ENCODE measurements at regions not wholly inside any gene's neighbourhood (a gene's known extent, or its start where the extent isn't known, plus 50 kb on each side); places are given as distances from the start of the nearest gene placed in this dataset.

DNA sequence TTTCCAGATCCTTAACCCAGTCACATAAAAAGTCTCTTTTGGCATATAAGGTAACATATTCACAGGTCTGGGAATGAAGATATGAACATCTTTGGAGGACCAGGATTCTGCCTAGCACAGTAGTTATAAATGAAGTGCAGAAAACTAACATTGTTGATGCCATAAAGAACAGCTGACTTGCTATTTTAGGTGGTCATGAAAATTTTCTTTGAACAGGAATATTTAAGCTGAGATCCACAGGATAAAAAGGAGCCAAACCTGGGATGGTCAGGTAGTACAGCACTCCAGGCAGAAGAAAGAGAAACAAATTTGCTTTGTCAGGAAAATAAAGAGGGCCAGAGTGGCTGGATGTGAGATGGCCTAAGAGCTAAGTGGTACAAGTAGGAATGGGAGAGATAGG, 80.0 kb downstream of the CENPW start:
- no peak for DNase-seq

DNA sequence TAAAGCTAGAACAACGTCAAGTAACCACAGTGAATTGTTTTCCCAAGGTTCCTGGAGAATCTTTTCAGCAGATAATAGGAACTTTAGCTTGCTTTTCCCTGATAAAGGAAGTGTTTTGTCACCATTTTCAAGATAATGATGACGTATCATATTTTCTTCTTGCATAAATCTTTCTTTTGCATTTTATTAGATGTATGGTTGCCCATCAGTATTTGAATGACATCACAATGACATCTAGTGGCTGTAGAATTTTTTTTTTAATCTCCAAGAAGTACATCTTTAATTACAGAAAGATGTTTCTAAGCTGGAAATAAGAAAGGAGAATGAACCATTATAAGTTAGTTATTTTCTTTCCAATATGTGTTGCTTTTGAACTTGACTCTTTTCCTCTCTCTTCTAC, 83.0 kb downstream of the CENPW start:
- no peak for DNase-seq

DNA sequence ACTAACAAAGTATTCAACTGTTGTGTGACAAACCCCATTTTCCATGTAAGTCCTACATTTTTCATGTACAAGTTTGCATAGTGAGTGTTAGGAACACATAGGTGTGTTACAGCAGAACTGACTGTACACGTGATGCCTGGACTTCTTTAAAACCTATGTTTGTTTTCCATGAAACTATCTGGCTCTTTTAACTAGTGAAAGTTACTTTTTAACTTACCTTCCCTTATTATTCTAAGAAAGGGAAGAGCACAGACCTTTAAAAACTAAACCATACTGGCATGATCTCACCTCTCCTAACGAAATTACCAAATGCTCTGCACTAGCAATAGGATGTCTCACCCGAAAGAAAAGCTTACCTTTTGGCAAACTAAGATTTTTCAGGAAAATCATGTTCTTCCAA, 87.8 kb downstream of the CENPW start:
- DNase-seq, result no peak

DNA sequence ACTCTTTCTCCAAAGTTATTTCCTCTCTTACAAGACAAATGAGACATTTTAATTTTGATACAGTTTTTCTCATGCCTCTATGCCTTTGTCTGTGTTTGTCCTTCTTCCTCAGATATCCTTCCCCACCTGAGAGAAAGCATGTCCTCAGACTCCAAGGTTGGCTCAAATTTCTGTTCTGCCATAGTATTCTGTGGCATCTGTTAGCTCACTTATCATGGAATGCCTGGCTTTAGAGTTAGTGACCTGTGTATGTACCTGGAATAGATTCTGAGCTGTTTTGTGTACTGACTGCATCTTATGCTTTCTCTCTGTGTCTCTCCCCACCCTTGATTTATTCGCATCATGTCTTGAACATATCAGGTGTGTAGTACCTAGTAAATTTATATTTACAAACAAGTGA, 90.0 kb downstream of the CENPW start:
- DNase-seq, result no peak

DNA sequence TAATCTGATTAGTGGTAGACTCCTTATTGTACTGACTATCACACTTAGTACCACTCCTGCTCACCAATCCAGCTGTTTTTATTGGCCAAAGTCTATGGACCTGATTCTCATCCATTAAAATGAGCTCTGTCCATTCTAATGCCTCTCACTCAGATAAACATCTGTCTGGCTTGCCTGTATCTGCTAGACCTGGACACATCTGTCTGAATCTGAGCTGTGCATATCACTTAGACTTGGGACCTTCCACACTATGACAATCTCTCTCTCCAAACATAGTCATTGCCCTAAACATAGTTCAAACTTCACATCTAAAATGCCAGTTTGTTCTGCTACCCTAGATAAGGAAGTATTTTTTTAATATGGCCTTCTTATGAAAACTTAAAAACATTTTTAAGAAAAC, 92.6 kb downstream of the CENPW start:
- DNase-seq, result no peak

DNA sequence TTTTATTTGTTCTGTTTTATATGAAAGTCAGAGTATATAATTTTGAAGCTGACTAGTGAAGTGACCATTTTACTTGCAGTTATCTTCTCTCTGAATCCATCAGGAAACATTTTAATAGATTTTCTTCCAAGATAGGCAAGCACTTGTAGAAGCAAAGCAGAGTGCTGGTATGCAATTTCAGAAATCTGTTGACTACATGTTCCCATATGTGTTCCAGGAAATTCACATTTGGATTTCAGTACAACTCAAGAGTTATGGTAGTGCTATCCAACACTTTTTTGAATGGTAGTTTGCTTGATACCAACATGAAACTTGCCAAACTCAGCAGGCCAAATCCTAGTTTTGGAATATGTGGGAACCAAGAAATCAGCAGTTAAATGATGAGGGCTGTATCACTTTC, 94.0 kb downstream of the CENPW start:
- DNase-seq, result no peak

DNA sequence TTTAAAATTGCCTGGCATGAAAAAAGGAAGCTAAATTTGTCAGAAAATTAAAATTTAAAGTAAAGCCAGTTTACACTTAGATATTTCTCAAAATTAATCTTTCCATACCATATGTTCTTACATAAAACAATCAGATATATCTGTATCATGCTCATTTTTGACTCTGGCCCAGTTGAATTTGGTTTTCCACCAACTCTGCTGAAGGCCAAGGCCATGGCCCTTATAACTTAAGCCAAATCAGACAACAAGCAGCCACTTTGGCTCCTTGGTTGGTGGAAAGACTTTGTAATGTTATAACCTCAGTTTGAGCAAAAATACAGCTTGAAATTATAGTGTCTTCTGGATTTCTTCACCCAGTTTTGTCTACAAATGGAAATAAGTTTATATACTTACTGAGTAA, 97.3 kb downstream of the CENPW start:
- DNase-seq, result no peak

DNA sequence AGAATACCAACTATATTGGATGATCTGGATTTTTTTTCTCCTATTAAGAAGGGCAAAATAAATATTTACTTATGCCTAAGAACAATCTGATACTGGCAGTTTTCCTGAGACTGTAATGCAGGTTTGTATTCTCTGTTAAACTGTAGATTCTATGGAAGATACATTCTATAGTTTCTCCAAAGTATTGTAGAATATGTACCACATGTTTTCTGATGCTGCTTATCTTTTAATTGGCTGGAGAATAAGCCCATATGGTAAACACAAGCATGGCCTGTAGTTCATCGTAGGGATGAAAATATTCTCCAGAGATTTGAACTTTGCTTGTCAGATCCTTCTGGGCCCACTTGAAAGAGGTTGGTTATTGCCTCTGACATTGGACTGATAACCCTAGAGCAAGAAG, 99.1 kb downstream of the CENPW start:
- DNase-seq, result no peak

DNA sequence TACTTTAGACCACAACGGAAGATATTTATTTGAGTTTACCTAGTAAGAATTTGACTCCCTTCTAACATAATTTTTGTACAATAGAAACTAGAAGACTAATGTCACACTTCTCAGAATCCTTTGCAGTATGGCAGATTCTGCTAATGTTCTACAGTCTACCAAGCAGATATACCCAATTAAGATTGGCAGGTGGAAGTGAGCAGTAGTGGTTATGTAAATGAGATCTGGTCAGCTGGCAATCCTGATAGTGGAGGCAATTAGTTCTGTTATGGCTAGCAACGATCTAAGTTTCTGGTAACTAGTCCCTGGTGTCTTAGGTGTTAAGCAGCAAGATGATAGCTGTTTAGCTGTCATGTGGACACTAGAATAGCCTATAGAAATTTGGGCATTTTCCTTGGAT, 101.0 kb downstream of the CENPW start:
- DNase-seq, result no peak

DNA sequence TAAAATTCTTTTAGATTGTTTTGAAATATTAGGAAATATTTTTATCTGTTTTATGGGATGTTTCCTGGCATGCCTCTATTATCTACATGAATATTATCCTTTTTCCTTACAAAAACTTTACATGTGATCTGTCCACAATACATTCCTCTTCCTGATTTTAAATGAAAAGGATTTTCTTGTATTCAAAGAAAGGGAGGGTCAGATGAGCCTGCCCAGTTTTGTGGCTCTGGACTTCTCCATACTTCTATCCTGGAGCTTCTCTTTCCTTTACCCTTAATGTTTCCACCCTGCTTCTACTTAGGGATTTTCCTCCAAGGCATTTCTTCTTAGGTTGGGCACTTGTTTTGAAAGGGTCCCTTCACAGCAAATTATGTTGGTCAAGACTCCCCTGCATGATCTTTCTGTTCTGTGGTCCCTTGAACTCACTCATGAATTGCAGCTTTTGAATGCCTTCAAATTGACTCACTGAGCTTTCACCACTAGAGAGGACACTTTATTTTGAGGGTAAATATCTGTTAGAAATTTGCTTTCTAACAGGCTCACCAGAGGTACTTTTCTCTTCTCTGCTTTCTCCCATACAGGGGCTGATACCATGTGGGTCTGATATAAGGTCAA, 104.9 kb downstream of the CENPW start:
- DNase-seq, result no peak

DNA sequence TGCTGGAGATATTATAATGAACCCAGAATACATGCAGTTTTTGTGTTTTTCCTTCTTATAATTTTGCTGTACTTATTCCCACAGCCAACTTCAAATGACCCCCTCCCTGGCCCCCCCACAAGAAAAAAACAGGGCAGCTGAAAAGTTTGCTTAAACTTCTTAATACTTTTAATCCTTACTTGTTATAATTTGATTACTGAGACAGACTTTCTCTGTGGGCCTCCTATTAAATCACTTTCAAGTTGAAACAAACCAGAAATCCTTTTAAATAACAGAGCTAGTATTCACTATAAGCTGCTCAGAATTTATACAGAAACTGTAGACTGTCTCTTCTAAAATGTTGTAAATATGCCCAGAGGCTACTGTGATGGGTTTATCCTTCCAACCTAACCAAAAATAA, 106.3 kb downstream of the CENPW start:
- no peak for DNase-seq

DNA sequence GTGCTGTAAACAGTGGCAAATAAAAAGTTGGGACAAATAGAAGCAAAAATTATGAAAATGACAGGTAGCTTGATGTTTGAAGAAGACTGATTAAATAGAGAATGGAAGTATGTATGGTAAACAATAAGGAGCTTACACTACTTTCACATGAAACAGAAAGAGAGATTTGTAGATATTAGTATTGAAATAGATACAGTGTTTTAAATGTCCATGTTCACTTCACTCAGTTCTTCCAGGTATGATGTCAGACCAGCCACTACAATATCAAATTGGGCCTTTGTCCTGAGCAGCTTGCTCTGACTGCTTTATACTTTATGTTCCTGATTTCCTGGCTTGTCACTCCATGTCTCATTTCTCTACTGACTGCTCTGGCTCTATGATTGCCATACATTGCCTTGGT, 107.5 kb downstream of the CENPW start:
- DNase-seq, result no peak

DNA sequence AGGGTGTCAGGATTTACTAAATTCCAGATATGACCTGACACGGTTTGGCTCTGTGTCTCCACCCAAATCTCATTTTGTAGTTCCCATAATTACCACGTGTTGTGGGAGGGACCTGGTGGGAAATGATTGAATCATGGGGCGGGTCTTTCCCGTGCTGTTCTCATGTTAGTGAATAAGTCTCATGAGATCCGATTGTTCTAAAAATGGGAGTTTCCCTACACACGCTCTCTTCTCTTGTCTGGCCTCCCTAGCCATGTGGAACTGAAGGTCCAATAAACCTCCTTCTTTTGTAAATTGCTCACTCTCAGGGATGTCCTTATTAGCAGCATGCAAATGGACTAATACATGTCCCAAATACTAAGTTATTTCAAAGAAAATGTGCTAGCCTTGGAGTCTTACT, 121.1 kb downstream of the CENPW start:
- no peak for DNase-seq

DNA sequence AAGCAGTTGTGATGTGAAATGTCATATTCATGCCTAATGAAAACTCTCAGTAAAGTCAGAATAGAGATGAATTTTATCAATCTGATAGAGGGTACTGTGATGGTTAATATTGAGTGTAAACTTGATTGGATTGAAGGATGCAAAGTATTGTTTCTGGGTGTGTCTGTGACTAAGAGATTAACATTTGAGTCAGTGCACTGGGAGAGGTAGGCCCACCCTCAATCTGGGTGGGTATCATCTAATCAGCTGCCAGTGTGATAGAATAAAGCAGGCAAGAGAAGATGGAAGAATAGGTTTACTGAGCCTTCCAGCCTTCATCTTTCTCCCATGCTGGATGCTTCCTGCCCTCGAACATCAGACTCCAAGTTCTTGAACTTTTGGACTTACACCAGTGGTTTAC, 124.3 kb downstream of the CENPW start:
- DNase-seq, result no peak

DNA sequence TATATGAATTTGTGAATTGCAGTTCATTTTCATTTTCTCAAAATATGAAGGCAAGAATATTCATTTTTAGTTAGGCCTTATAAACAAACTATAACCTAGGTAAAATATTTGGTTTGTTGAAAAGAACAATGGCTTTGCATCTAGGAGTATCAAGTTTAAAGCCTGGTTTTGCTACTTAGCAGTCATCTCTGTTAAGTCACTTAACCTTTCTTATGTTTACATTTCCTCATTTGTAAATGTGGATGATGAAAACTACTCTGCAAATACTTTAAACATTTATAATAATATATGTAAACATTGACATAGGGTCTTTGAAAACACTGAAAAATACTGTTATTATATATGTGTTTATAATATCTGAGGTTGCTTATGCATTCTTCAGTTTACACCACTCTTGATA, 135.5 kb downstream of the CENPW start:
- DNase-seq, result no peak

DNA sequence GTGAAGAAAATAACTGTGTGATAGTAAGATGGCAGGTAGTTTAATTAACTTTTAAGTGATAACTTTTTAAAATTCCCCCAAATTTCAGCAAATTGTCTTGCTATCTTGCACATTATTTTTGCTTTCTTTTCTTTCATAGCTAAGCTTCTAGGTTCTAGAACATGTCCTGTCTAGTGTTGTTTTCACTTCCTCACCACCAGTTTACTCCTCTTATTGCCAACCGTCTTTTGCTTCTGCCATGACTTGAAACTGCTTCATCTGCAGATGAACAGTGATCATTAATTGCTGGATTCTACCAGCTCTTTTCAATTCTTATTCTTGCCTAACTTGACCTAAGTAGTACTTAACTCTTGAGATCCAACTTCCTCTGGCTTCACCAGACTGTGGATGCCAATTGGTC, 137.8 kb downstream of the CENPW start:
- no peak for DNase-seq

DNA sequence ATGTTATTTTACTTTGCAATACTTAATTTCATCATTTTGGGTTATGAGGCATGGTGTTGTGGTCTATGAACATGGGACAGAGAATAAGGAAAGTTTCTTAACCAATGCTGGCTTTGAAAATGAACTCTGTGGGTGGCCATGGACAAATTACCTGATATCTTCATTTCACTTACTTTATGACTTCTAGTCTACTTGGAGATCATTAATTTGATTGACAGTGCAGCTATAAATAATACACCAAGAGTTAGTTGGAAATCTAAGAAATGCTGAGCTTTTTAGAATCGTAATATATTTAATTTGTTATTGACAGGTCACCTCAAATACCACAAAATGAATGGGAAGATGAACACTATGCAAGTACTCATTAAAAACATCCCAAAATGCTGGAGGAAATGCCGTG, 140.4 kb downstream of the CENPW start:
- no peak for DNase-seq

DNA sequence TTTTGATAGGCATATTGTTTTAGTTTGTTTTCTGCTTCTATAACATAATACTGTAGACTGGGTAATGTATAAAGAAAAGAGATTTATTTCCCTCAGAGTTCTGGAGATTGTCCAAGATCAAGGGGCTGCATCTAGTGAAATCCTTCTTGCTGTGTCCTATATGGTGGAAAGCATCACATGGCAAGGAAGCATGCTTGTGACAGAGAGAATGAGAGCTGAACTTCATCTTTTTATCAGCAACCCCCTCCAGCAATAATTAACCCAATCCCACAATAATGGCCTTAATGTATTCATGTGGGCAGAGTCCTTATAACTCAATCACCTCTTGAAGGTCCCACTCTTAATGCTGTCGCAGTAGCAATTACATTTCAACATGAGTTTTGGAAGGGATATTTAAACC, 141.4 kb downstream of the CENPW start:
- DNase-seq, result no peak

DNA sequence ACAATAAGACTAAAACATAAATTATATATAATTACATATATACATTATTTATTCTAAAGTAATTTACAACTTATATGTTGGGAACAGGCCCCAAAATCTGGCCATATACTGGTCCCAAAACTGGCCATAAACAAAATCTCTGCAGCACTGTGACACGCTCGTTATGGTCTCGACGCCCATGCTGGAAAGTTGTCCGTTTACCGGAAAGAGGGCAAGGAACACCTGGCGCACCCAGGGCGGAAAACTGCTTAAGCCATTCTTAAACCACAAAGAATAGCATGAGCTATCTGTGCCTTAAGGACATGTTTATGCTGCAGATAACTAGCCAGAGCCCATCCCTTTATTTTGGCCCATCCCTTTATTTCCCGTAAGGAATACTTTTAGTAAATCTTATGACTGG, 164.9 kb downstream of the CENPW start:
- DNase-seq, result no peak

DNA sequence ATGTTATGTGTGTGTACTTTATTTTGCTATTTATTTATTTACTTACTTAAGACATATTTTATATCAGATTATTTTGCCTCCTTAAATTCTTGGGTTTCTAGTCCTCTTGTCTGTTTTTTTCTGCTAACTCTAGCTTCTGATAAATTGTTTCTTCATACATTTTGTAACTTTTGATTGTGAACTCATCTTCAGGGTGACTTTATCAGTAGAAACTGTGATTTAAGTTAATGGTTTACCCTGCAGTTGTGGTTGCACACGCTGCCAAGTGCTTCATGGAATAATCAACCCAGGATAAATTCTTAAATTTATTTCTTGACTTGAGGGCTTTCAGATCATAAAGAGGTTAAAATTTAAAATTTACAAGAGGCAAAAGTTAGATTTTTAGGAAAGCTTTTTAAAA, 173.3 kb downstream of the CENPW start:
- DNase-seq, result no peak

DNA sequence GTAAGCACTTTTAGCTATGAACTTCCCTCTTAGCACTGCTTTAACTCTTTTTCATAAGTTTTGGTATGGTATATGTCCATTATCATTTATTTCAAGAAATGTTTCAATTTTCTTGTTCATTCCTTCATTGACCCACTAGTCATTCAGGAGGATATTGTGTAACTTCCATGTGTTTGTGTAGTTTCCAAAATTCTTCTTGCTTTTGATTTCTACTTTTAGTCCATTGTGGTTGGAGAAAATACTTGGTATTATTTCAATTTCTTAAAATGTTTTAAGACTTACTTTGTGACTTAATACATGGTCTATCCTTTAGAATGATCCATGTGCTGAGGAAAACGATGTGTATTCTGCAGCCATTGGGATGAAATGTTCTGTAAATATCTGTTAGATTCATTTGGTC, 176.5 kb downstream of the CENPW start:
- no peak for DNase-seq

DNA sequence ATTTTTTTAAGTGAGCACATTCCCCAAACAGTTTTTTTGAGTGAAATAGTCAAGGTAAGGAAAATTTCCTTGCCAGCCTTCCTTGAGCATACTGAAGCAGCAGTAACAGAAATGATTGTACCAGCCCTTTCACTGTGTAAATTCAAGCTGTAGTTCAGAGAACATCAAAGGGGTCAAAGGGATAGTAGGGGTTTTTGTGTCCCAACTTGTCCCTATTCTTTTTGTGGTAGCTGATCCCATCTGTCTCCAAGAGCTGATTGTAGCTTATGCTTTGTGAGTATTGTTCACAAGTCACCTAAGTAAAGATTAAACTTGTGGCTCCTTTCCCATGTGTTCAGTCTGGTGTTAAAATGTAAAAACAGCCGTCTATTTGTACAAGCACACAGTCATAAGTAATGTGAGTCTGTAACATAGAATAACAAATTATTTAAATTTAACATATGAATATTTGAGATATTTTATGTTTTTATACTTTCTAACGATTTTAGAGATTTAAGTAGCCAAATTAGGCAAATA, 185.0 kb downstream of the CENPW start:
- DNase-seq, result no peak

DNA sequence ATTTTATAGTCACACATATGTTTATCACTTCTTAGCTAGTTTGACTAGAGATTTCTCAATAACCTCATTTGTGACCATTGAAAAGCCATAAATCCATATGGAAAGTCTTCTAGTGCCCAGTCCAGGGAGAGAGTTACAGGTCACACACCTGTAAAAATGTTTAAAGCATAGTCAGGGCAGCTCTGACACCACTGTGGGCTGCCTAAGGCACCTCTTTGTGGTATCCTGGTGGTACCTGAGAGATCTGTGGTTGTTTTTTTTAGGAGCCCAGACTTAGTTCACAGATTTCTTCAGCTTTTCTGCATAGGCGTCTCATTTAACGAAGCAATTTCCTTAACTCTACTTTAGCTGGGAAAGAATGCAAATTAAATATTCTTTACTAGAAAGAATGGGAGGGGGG, 186.6 kb downstream of the CENPW start:
- no peak for DNase-seq

DNA sequence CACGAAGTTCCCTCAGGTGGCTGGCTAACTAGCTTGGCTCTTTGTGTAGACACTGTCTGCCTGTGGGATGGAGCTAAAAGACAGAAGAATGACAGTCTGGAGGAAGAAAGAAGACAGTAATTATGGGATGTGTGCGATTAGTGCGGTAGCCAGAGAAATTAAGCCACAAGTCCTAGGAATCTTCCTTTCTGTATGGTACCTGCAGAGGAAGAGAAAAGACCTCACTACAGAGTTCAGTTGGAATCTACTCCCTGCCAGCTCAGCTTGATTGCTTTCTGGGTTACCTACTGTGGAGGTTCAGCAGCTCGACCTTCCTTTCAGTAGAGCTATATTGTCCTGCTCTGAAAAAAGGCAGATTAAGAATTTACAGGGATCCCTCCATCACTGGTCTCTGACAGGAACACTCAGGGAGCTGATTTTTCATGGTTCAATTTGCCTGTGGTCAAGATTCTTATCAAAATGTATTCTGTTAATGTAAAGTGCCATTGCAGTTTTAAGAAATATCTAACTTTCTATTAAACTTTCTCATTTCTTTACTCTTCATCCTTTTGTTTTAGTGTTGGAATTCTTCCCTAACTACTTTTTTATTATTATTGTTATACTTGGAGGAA, 187.2 kb downstream of the CENPW start:
- no peak for DNase-seq

DNA sequence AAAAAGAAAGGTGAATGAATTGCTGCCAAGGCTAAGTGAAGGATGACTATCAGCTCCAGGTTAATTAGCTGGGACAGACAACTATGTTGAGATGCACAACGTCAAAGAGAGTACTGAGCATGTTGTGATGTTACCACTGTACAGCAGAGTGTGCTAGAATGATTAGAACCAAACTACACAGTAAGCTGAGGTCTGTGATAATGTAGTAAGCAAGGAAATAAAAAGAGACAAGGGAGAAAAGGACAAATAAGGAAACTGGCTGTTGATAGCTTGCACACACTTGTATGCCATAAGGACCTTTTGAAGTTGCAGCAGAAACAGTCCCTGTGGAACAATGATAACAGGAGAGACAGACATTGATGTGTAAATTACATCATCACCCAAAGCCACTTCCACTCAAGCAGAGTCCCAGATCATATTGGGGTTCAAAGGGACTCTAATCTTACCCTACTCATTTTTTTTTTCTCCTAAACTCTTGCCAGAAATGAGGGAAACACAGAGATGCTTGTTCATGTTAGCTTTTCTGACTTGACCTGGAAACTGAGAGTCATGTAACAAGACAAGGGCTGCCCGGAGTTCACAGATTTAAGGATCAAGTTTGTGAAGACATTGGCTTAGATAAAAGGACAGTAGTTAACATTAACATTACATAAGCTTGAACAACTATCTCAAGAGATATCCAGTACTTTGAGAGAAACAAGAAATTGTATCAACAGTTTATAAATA, 189.9 kb downstream of the CENPW start:
- DNase-seq, result no peak
